Activated CD8-positive, alpha-beta memory T cell treated with anti-CD3 and anti-CD28 coated beads for 36 hours (primary cell): ENCODE measurements at regions not wholly inside any gene's neighbourhood (a gene's known extent, or its start where the extent isn't known, plus 50 kb on each side); places are given as distances from the start of the nearest gene placed in this dataset.

ENCODE experiments used
- CTCF ChIA-PET: fragments of 350-600 bp; sonication (Branson Sonifier 250); formaldehyde crosslinking; loops from one replicate; lab custom pipeline; 2021; ENCODE audit warnings: antibody characterized with exemption; lab: Charles Lee
- POLR2A ChIA-PET: fragments of 350-600 bp; sonication (Branson Sonifier 250); formaldehyde crosslinking; loops from one replicate; lab custom pipeline; 2021; ENCODE audit warnings: antibody characterized with exemption; lab: Charles Lee

GRCh38 chr10:110368556-110368955, 63.8 kb upstream of the SMNDC1 start:
- CTCF ChIA-PET: interaction anchor here (1.1 to 5.5 kb wide), 2 partner anchors 8 to 13 kb away, joined by 3 to 34 read pairs; no protein-coding TSS in a partner anchor
- POLR2A ChIA-PET: no interaction called here

- POLR2A ChIA-PET: interaction anchor here (0.6 kb wide), 1 partner anchor 24 kb away, joined by 3 read pairs; no protein-coding TSS in a partner anchor
- CTCF ChIA-PET: no interaction called here
These were observed 65.3 kb upstream of the SMNDC1 start for GRCh38 chr10:110370006-110370405.

- CTCF ChIA-PET: no interaction called here
- POLR2A ChIA-PET: no interaction called here
These were observed 67.9 kb upstream of the SMNDC1 start for GRCh38 chr10:110372656-110373055.

GRCh38 chr10:110373059-110373458, 68.3 kb upstream of the SMNDC1 start:
- POLR2A ChIA-PET: no interaction called here
- CTCF ChIA-PET: no interaction called here

- POLR2A ChIA-PET: interaction anchor here (0.6 kb wide), 1 partner anchor 13 kb away, joined by 3 read pairs; no protein-coding TSS in a partner anchor
- CTCF ChIA-PET: no interaction called here
These were observed 69.3 kb upstream of the SMNDC1 start for GRCh38 chr10:110373857-110374654.

GRCh38 chr10:110375121-110375520, 70.4 kb upstream of the SMNDC1 start:
- POLR2A ChIA-PET: interaction anchor here (0.6 kb wide), 1 partner anchor 14 kb away, joined by 3 read pairs; no protein-coding TSS in a partner anchor
- CTCF ChIA-PET: no interaction called here

- ChIA-PET CTCF (interaction anchor here (1.2 kb wide), 1 partner anchor 8 kb away, joined by 3 read pairs; no protein-coding TSS in a partner anchor), POLR2A (no interaction called here)
These were observed 71.5 kb upstream of the SMNDC1 start for GRCh38 chr10:110376021-110376766.

- POLR2A ChIA-PET: no interaction called here
These were observed 72.0 kb upstream of the SMNDC1 start for GRCh38 chr10:110376767-110377160.

GRCh38 chr10:110378006-110378405, 73.3 kb upstream of the SMNDC1 start:
- ChIA-PET POLR2A (no interaction called here), CTCF (interaction anchor here (0.6 kb wide), 1 partner anchor 75 kb away, joined by 3 read pairs; no protein-coding TSS in a partner anchor)

More at GRCh38 chr10:110376767-110377160, 72.0 kb upstream of the SMNDC1 start:
- CTCF ChIA-PET: interaction anchor here (1.2 kb wide), 1 partner anchor 9 kb away, joined by 3 read pairs; no protein-coding TSS in a partner anchor

GRCh38 chr10:110378533-110379108, 73.9 kb upstream of the SMNDC1 start:
- POLR2A ChIA-PET: interaction anchor here (0.7 kb wide), 1 partner anchor 395 kb away, joined by 3 read pairs; no protein-coding TSS in a partner anchor
- CTCF ChIA-PET: no interaction called here

- CTCF ChIA-PET: no interaction called here
These were observed 75.1 kb upstream of the SMNDC1 start for GRCh38 chr10:110379831-110380230.

GRCh38 chr10:110380293-110380692, 75.6 kb upstream of the SMNDC1 start:
- POLR2A ChIA-PET: no interaction called here
- CTCF ChIA-PET: no interaction called here

More at GRCh38 chr10:110379831-110380230, 75.1 kb upstream of the SMNDC1 start:
- POLR2A ChIA-PET: no interaction called here

- POLR2A ChIA-PET: no interaction called here
- CTCF ChIA-PET: no interaction called here
These were observed 78.0 kb upstream of the SMNDC1 start for GRCh38 chr10:110382695-110383094.

- POLR2A ChIA-PET: no interaction called here
- CTCF ChIA-PET: no interaction called here
These were observed 82.9 kb upstream of the SMNDC1 start for GRCh38 chr10:110387617-110387982.

- ChIA-PET CTCF (no interaction called here), POLR2A (no interaction called here)
These were observed 83.4 kb upstream of the SMNDC1 start for GRCh38 chr10:110387983-110388686.

GRCh38 chr10:110388687-110389052, 84.0 kb upstream of the SMNDC1 start:
- CTCF ChIA-PET: no interaction called here

GRCh38 chr10:110389255-110389654, 84.5 kb upstream of the SMNDC1 start:
- ChIA-PET POLR2A (no interaction called here), CTCF (no interaction called here)

More at GRCh38 chr10:110388687-110389052, 84.0 kb upstream of the SMNDC1 start:
- POLR2A ChIA-PET: no interaction called here

- CTCF ChIA-PET: no interaction called here
- POLR2A ChIA-PET: no interaction called here
These were observed 86.8 kb upstream of the SMNDC1 start for GRCh38 chr10:110391541-110391940.

GRCh38 chr10:110392121-110392520, 87.4 kb upstream of the SMNDC1 start:
- CTCF ChIA-PET: no interaction called here
- POLR2A ChIA-PET: no interaction called here
